Type B pancreatic cell (in vitro differentiated cells): ENCODE measurements at regions not wholly inside any gene's neighbourhood (a gene's known extent, or its start where the extent isn't known, plus 50 kb on each side); places are given as distances from the start of the nearest gene placed in this dataset.

Experiments used
- DNase-seq: peaks from one replicate; pipeline ENCODE4 v3.0.0; 2021; ENCODE audit warnings: mixed read lengths; ENCODE audit not compliant: unreplicated experiment; ENCODE audit errors: extremely low spot score
- H3K27ac Mint-ChIP-seq: 2 replicates; pipeline ENCODE4 v1.8.0; 2021; ENCODE audit warnings: mild to moderate bottlenecking, mixed read lengths
- H3K27me3 Mint-ChIP-seq: 2 replicates; pipeline ENCODE4 v1.8.0; 2021; ENCODE audit warnings: mixed read lengths
- H3K36me3 Mint-ChIP-seq: 2 replicates; pipeline ENCODE4 v1.8.0; 2021; ENCODE audit warnings: mixed read lengths
- H3K4me1 Mint-ChIP-seq: one replicate; pipeline ENCODE4 v1.8.0; 2021; ENCODE audit warnings: mixed read lengths; ENCODE audit not compliant: unreplicated experiment
- H3K4me3 Mint-ChIP-seq: 2 replicates; pipeline ENCODE4 v1.8.0; 2021; ENCODE audit warnings: mild to moderate bottlenecking, mixed read lengths
- H3K9me3 Mint-ChIP-seq: 2 replicates; pipeline ENCODE4 v1.8.0; 2021; ENCODE audit warnings: mixed read lengths
- CTCF ChIP-seq: fragments of 200-600 bp; sonication (generic); conservative IDR thresholded peaks from 2 replicates; pipeline ENCODE4 v1.5.0; 2021; ENCODE audit warnings: antibody characterized with exemption, mild to moderate bottlenecking

- no peak for DNase-seq
- TF ChIP-seq CTCF, result no peak
- no peak overlapping the region for H3K27ac Mint-ChIP-seq
- no peaks in the 10 kb centered on the region for H3K27me3 Mint-ChIP-seq
- H3K36me3 Mint-ChIP-seq, result no peaks in the 10 kb centered on the region
- H3K9me3 Mint-ChIP-seq, result no peaks in the 10 kb centered on the region
- H3K4me1 Mint-ChIP-seq, result no peaks in the 10 kb centered on the region
- H3K4me3 Mint-ChIP-seq, result no peak overlapping the region
Observed at GRCh38 chrX:122154019-122154418, 1030.1 kb upstream of the GRIA3 start.

- Mint-ChIP-seq H3K9me3 (no peaks in the 10 kb centered on the region), H3K36me3 (no peaks in the 10 kb centered on the region), H3K27ac (no peak overlapping the region), H3K4me1 (no peaks in the 10 kb centered on the region), H3K4me3 (no peak overlapping the region), H3K27me3 (no peaks in the 10 kb centered on the region)
- TF ChIP-seq CTCF, result no peak
- DNase-seq, result no peak
Observed at GRCh38 chrX:122168241-122168640, 1015.8 kb upstream of the GRIA3 start.

- Mint-ChIP-seq H3K9me3 (no peaks in the 10 kb centered on the region), H3K27ac (no peak overlapping the region), H3K4me3 (no peak overlapping the region)
Observed at GRCh38 chrX:122184791-122185190, 999.3 kb upstream of the GRIA3 start.

GRCh38 chrX:122187069-122187713, 996.9 kb upstream of the GRIA3 start:
- TF ChIP-seq CTCF, result no peak
- no peak overlapping the region for H3K27ac Mint-ChIP-seq
- no peak for DNase-seq
- H3K27me3 Mint-ChIP-seq, result no peaks in the 10 kb centered on the region
- H3K36me3 Mint-ChIP-seq, result no peaks in the 10 kb centered on the region
- no peaks in the 10 kb centered on the region for H3K4me1 Mint-ChIP-seq
- H3K9me3 Mint-ChIP-seq, result no peaks in the 10 kb centered on the region
- H3K4me3 Mint-ChIP-seq, result no peak overlapping the region

More at GRCh38 chrX:122184791-122185190, 999.3 kb upstream of the GRIA3 start:
- no peak for DNase-seq
- no peak for TF ChIP-seq CTCF
- no peaks in the 10 kb centered on the region for H3K27me3 Mint-ChIP-seq
- H3K36me3 Mint-ChIP-seq, result no peaks in the 10 kb centered on the region
- H3K4me1 Mint-ChIP-seq, result no peaks in the 10 kb centered on the region

- Mint-ChIP-seq H3K9me3 (no peaks in the 10 kb centered on the region), H3K36me3 (no peaks in the 10 kb centered on the region)
Observed at GRCh38 chrX:122188751-122189150, 995.3 kb upstream of the GRIA3 start.

More at GRCh38 chrX:122188751-122189150, 995.3 kb upstream of the GRIA3 start:
- Mint-ChIP-seq H3K27me3 (no peaks in the 10 kb centered on the region), H3K4me3 (no peak overlapping the region), H3K27ac (no peak overlapping the region), H3K4me1 (no peaks in the 10 kb centered on the region)
- TF ChIP-seq CTCF, result no peak
- no peak for DNase-seq
